Hypothalamus (tissue), 51 donors: ENCODE measurements at regions not wholly inside any gene's neighbourhood (a gene's known extent, or its start where the extent isn't known, plus 50 kb on each side); places are given as distances from the start of the nearest gene placed in this dataset.

Experiments
- DNase-seq, 51 donors: peaks; one replicate each; lab custom pipeline; 2025; lab: John Stamatoyannopoulos, UW

GRCh38 chr7:36802459-36803135 lies 78.3 kb upstream of the AOAH start:
- no peak for DNase-seq

DNA sequence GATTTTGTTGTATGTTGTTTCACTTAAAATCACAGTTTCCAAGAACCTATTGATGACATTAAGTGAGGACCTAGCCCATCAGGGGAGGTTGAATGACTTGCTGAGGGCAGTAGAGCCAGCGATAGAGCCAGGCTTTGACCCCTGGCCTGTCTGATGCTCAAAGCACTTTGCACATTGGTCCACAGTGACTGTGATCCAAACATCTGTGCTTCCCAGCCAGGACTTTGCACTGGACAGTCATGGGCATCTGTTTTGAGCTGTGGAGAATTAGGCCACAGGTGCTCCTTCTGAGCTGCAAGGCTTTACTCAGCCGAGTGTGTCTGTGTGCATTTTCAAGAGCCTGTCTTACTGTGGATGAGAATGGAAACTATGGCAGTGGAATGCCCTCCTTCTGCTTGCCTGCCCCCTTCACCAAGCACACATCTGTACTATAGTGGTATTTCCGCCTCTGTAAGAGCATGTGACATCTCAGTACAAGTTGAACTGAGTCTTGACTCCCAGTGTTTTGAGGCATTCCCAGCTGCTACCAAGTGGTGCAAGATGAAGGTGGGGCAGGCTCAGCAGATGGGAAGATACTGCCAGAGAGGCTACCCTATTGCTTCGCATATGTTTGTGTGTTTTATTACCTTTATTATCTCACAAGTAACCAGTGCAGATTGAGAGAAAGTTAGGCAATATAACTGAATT lies 72.7 kb upstream of the AOAH start:
- DNase-seq: no peak

- DNase-seq: no peak
These were observed 71.2 kb upstream of the AOAH start for GRCh38 chr7:36795451-36796021.

DNA sequence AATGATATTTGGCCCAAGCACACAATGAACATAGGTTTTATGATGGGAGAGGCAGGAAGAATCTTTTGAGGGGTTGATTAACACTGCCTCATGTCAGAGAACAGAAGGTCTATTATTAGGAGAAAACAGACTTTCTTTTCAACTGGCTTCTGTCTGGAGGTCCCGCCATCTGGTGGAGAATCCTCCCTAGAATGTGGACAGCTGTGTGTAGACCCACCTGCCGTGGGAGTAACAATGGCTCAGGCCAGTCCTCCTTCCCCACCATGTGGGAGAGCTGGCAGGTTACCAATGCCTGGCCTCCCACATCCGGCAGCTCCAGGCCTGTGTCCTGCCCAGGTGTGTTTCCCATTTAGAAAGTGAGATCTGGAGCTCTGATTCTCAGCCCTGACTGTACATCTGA lies 70.4 kb upstream of the AOAH start:
- DNase-seq: peak in 1 of 51 donors; percentile 2

GRCh38 chr7:36792421-36792820 lies 68.1 kb upstream of the AOAH start:
- DNase-seq: no peak

GRCh38 chr7:36790311-36790787 lies 66.1 kb upstream of the AOAH start:
- no peak for DNase-seq

DNA sequence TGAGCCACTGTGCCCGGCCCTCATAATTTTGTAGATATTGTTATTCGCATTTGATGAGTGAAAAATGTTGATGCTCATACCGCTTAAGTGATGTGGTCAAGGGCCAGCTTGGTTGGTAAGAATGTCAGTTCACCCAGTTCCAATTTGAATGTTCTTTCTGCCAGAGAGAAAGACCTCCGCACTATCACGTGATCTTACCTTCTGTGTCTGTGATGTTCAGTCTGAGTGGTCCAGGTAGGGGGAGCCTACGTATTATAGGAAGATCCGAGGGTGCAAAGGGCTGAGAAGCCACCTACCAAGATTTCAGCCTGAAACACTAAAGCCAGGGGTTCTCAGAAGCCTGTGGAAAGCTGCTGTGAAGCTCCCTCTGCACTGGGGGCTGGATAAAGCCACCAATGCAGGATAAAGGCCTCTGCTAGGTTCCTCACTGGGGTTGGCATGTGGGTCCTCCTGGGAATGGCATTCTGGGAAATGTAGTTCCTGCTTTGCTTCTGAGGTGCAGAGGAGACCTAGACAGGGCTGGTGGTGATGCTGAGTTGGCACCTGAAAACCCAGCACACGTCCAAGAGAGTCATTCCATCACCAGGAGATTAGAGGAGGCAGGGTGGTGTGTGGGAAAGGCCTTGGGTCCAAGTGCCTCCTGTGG lies 64.7 kb upstream of the AOAH start:
- DNase-seq: no peak

- DNase-seq: no peak
These were observed 63.7 kb upstream of the AOAH start for GRCh38 chr7:36787933-36788378.

DNA sequence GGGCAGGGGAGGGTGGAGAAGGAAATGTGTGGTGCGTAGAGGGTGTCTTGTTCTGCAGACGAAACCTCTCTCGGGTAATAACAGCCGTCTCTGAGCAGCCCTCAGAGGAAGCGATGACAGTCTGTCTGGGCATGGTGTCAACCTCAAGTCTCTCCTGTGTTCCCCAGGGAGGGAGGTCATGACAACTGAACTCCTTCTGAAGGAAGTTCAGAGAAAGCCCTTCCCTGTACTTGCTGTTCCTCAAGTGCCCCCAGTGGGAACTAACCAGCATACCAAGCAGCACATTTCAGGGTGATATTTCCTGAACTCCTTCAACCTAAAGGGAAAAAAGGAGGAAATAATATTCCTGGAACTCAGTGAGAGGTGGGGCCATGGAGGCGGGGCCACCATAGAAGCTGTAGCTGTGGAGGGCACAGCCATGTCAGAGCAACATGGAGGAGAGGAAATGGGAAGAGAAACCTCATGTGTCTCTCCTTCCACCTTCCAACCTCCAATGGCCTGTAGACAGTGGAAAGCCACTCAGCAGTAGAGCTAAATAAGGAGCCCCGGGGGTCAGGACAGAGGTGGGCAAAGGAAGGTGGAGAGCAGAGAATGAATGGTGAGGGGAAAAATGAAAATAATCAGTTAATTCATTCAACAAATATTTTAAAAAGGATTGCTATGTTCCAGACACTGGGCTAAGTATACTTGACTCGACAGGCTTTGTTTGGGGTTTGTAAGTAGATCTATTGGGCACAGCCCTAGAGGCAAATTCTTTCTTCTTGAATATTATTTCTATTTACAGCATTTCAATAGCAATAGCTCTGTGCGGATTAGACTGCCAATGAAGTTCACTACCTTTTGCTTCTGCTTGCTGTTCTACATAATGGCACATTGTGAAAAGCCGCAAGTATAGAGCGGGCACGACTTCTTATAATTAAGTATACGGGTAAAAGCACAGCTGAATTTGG lies 61.0 kb upstream of the AOAH start:
- peak in 18 of 51 donors; percentile 4 to 55 (median 10) for DNase-seq

DNA sequence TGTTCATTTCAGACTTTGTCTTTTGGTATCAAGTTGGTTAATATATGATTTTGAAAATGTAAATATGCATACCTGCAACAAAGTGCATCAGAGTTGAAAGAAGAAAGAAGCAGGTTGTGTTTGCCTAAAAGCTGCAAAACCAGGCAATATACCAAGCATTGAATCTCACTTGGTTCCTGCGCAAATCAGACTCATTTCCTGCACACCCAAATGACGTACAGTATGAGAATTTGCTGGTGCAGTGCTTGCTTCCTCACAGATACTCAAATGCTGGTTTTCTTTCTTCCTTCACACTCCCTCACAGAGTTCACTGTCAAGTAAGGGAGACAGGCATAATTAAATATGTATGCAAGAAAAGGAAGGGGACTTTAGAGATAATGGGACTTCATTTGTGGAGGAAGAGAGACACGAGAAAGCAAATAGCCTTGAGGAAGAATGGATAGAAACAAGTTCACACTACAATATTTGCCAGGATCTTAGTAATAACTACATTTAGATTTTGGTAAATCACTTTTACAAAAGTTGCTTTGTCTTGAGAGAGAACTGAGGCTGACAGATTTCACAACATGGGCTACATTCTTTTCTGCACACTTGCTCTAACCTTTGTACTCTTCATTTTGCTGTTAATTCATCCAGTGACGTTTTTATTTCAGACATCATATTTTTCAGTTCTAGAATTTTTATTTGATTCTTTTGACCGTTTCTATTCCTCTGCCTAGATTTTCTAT lies 56.9 kb upstream of the AOAH start:
- DNase-seq: no peak

DNA sequence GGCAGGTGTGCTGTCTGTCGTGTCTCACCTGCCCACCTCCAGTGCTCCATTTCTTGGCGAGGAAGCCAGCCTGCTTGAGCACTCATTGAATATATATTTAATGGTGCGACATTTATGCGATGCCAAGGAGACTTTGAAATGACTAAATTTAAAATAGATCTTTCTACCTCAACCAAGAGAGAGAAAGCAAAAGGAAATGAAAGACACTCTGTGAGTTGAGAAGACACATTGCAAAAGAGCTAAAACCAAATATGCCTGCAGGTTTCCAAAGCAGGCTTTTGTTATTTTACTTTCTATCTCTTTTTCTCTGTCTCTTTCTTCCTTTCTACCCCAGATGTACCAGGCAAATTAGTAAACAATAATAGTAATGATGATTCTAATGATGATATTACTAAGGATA lies 53.6 kb upstream of the AOAH start:
- no peak for DNase-seq

DNA sequence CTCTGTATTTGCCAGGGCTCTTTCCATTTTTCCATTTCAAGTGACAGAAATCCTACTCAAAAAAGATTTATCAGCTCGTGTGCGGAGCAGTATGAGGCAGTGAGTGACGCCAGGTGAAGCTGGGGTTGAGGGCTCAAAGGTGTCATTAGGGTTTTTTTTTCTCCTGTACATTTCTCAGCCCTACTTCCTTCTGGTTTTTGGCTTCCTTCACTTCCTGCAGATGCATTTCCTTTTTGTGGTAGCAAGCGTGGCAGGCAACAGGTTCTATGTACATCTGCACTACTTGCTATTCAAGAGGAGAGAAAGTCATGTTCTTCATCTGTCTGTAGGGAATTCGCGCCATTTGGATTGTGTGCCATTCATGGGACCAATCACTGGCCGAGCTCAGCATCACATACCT lies 52.8 kb upstream of the AOAH start:
- no peak for DNase-seq

DNA sequence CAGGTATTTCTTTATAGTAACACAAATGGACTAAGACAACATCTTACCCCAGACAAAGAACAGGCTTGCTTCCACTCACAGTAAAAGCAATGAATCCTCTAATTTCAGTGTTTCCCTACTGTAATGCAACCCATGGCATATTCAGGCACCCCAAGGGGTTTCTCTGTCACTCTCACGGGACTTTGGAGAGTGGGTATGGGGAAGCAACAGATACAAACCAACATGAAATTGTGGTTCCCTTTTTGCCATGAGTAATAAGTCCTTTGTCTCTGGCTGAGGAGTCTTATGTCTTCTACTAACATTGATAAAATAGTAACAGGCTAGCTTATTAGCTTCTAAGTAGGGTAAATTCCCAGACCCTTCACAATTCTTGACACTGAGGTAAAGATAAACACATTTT lies 51.4 kb upstream of the AOAH start:
- DNase-seq: no peak

DNA sequence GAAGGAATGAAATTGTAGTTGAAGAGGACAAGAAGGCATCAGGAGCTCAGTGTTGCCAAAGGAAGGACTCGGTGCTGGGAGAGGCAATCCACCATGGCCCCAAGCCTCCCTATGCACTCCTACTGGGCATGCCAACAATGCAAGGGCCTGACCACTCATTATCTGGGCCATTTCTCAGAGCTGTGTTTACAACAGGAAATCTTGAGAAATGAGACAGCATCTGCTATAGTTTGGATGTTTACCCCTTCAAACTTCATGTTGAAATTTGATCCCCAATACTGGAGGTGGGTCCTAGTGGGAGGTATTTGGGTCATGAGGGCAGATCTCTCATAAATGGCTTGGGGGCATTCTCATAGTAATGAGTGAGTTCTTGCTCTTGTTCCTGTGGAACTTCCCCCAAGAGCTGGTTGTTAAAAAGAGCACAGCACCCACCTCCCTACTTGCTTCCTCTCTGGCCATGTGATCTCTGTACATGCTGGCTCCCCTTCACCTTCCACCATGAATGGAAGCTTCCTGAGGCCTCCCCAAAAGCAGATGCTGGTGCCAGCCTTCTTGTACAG lies 50.8 kb upstream of the AOAH start:
- DNase-seq: no peak
